Pulmonary artery endothelial cell (primary cell): ENCODE measurements at regions not wholly inside any gene's neighbourhood (a gene's known extent, or its start where the extent isn't known, plus 50 kb on each side); places are given as distances from the start of the nearest gene placed in this dataset.
"Not testable (repeated sequence)": the region's sequence is repeated elsewhere in the genome, so short reads cannot be mapped to it uniquely, and the experiment has no call there.

Experiments used
- DNase-seq: peaks from one replicate; pipeline ENCODE4 v3.0.0-alpha.2; 2011; ENCODE audit warnings: low read depth, low spot score

- peak; percentile 29 for DNase-seq
Measured at GRCh38 chr4:111991797-111992196, 153.5 kb upstream of the FAM241A start.

DNA sequence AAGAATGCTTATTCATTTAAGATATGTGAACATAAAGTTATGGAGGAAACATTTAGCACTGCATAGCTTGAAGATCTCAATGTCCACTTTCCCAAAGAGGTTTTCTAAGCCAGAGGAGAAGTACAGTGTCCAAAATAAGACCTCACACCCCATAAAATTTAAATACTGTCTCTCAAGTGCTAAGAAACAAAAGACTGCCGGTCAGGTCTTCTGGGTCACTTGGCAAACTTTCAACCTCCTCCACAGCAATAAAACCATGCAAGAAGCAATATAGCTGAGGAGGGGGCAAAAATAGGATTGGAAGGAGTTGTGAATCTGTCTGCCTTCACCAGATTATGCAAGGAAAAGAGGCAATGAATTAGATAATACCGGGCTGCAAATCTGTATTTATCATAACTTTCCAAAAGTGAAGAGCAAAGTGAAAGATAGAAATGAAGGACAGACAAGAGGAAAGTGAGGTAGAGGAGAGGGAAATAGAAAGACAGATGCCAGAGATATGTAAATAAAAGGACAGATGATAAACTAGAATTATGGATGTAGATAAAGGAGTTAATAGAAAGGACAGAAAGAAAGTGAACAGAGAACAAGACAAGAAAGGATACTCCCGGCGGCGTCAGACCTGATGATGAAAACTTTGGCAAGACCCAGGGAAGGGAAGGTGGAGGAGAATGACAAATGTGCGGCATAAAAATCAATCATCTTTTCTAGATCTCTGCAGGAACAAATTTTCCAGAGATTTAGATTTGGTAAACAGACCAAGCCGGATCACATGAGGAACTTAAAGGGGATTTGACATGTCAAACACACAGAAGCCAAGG is 152.7 kb upstream of the FAM241A start:
- no peak for DNase-seq

GRCh38 chr4:111994392-111994791 is 150.9 kb upstream of the FAM241A start:
- DNase-seq = no peak

DNA sequence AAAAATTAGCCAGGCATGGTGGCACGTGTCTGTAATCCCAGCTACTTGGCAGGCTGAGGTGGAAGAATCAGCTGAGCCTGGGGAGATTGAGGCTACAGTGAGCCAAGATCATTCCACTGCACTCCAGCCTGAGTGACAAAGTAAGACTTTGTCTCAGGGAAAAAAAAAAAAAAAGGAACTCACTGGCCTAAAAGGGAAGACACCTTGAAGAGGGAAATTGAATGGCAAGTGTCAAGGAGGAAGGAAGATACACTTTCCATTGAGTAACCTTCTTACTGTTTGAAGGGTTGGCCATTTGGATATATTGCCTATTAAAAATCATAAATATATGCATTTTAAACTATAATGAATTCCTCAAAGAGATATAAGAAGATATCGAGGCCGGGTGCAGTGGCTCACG is 147.5 kb upstream of the FAM241A start:
- DNase-seq = no peak

DNA sequence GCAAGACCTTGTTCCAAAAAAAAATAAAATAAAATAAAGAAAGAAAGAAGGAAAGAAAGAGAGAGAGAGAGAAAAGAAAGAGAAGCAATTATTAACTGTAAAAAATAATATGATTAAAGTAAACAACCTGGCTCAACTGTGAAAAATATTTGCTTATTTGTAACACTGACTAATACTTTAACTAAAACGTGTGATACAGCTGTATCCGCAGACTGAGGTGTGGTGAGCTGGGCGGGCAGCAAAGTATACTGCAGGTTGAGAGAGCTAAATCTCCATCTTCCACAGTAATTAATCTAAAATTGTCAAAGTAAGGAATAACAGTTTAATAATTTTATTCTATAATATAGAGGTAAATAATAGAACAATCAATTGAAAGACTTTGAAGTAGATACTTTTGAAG is 145.5 kb upstream of the FAM241A start:
- DNase-seq = no peak

DNA sequence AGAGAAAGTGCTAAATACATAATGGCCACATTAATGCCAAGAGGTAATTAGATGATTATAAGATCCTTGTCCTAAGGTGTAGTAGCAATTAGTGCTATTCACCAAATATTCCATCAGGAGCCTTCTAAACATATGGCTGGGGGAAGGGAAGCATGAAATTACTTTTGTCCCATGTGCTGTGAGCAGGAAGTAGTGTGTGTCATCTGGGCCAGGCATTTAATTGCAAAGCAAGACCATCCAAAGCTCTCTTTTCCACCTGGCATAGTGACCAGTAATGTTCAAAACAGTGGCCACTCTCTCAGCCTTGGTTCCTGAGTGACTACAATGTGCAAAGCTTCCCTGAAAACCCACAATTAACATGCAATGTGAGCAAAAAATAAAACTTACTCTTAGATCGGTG is 144.2 kb upstream of the FAM241A start:
- DNase-seq = no peak

DNA sequence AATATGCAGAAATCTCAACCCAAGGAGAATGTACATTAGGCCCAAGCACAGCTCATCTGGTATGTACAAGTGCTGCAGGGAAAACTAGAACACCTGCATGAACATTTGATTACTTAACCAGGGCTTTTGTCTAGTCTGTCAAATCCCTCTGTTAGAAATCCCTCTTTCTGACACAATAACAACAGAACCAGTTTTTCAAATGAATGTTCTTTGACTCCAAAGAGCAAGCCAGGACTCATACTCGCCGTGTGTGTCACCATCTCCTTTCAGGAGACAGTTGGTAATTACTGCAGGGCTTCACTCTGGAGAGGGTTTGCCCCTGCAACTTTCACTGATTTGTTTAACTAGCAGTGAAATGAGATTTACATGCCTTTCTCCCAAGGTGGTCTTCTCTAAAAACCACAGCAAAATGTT is 143.0 kb upstream of the FAM241A start:
- no peak for DNase-seq

DNA sequence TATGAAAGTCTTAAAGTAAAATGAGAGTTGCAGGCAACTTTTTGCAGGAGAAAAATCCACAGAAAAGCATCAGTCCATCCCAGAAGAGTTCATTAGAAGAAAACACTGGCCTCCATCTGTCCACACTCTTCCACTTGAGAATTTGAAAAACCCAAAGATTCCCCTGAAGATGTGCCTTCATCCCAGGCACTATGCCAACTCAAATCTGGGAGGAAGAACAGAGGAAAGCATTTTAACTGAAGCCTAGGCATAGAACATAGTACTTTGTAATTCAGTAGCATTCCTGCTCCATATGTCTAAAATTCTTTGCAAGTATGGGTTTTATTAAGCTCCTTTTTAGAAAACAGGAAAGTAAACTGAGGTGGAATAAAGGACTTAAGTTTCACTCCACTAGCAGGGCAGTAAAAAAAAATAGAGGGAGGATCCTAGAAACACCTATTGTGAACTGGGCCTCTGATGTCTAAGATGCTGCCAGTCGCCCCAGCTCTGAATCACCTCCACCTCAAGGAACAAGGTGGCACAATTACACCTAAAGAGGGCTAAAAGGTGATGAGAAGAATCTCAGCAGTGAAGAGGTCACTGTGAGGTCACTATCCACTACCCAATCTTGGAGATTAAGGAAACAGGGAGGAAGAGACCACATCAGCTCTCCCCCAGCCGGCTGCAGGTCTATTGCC is 141.9 kb upstream of the FAM241A start:
- DNase-seq = no peak

DNA sequence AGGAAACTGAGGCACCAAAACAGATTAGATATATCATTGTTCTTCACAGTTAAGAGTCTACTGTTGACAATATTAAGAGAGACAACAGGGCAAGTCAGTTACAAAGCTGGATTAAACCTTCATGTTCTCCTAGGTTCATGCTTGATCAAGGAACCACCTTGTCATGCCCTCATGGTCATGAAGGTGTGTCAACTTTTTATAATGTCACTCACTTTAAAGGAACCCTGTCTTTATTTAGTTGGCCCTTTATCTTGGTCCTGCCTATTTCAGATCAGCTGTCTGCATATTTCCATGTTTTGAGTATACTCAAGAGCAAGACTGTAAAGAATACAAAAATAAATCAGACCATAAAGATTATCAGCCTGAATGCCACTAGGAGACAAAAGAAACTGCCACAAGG is 140.2 kb upstream of the FAM241A start:
- no peak for DNase-seq

- DNase-seq = no peak
Measured at GRCh38 chr4:112007391-112007790, 137.9 kb upstream of the FAM241A start.

GRCh38 chr4:112015960-112016359 is 129.3 kb upstream of the FAM241A start:
- no peak for DNase-seq

DNA sequence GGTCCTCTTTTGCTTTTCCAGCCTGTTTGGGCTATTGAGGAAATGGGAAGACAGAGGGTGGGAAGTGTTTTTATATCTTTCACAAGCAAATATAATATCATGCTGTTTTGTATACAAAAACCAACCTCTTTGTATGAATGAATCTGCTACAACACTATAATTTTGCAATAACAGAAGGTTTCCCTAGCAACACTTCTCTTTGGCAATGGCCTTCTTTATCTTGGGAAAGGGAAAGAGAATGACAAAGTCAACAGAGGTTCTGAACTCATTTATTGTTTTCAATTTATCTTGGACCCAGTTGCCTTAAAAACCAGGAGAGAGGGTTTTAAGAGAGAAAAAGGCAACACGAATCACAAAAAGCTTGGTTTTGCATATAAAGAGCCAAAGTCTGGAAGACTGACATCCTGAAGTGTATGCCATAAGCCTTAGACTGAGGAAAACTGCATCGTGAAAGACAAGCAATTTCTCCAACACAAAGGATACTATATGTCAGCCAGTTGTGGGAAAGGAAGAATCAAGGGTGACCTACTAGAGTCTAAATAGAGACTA is 121.8 kb upstream of the FAM241A start:
- DNase-seq = no peak

GRCh38 chr4:112026058-112026457 is 119.2 kb upstream of the FAM241A start:
- no peak for DNase-seq

DNA sequence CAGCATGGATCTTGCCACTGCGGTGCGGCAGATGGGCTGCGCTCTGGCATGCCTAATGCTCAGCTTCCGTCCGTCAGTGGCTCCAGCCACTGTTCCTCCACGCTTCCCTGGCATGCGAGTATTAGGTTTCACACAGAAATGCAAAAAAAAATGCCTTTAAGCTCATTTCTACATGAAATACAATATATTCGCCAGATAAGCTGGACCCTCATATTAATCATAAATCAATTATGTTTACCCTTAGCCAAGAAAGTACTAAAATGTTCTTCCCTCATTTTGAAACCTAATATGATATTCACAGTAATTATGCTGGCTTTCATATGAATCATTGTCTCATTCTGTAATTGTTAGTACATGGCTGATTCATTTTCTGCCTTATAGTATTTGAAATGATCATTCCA is 115.5 kb upstream of the FAM241A start:
- DNase-seq = no peak

DNA sequence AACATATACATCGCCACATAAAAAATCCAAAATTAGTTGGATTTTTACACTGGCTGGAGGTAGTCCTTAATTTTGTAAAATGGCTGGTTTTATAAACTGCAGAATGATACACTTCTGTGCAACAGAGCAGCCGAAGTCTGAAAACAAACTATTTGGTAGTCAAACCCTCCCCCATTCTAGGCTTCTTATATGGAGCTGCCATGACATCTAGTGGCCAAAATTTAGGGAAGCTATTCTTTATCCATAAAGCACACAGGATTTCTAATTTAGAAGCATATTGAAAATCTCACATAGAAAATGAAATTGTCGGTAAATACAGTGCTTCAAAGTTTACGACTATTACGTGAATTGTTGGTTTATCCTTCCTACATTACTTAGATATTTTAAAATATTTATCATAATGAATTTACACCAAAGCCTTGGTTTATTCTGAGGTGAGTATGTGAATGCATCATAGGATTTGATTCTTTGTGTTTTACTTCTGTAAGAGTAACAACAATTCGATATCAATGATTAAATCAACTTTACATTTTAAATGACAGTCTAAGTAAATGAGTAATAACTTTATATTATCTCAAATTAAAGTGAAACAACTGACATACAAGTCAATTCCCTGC is 113.4 kb upstream of the FAM241A start:
- DNase-seq = peak; percentile 8

- no peak for DNase-seq
Measured at GRCh38 chr4:112036886-112037285, 108.4 kb upstream of the FAM241A start.

DNA sequence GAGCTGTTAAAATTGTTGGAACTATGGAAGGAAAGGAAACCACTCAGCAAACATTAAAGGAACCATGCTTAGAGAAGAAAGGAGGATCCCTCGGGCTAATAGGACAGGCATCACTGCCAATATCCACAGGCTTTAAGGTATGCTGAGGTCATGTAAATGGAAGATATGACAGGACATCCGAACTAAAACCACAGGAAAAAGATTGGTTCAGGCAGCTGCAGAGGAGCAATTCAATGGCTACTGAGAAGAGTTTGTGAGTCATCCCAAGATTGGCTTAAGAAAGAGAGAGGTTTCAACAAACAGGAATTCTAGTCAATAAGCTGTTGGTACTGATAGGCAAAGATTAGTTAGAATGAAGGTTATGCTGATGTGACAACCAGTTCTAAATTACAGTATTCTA is 106.4 kb upstream of the FAM241A start:
- no peak for DNase-seq

DNA sequence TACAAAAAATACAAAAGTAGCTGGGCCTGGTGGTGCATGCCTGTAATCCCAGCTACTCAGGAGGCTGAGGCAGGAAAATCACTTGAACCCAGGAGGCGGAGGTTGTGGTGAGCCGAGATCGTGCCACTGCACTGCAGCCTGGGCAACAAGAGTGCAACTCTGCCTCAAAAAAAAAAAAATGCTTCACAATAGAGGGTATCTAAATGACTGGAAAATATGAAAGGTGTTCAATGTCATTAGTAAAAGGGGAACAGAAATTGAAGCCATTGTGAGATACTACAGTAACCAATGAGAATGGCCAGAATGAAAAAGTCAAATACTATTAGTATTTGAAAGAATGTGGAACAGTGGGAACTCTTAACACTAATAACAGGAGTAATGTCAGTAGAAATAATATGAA is 96.1 kb upstream of the FAM241A start:
- not testable (repeated sequence) for DNase-seq

GRCh38 chr4:112053825-112054350 is 91.4 kb upstream of the FAM241A start:
- DNase-seq = no peak

- DNase-seq = no peak
Measured at GRCh38 chr4:112055100-112055499, 90.2 kb upstream of the FAM241A start.

GRCh38 chr4:112057470-112057869 is 87.8 kb upstream of the FAM241A start:
- DNase-seq = no peak

- DNase-seq = peak; percentile 29
Measured at GRCh38 chr4:112058433-112058832, 86.8 kb upstream of the FAM241A start.
